Gastrocnemius medialis (tissue), 4 donors: ENCODE measurements at regions not wholly inside any gene's neighbourhood (a gene's known extent, or its start where the extent isn't known, plus 50 kb on each side); places are given as distances from the start of the nearest gene placed in this dataset.

Experiments used
- ATAC-seq, 2 donors: fragments of 150-250 bp; one replicate each; pipeline ENCODE4 v1.9.1; 2016
- DNase-seq, 2 donors: peaks; one replicate each; pipeline ENCODE4 v3.0.0-alpha.2; 2019
- H3K27ac ChIP-seq, 4 donors: fragments of 200-600 bp; sonication (generic); 1 replicate in 1 of 4; 2 replicates in 3 of 4; pipeline ENCODE4 v1.5.1; 2016 to 2018; ENCODE audit warnings: mild to moderate bottlenecking in 2 of 4, moderate library complexity in 1 of 4
- H3K27me3 ChIP-seq, 3 donors: fragments of 200-600 bp; sonication (generic) in 2 of 3; 1 replicate in 1 of 3; 2 replicates in 2 of 3; pipeline versions ENCODE4 v1.5.1 to v1.6.0; 2016 to 2019; ENCODE audit warnings: mild to moderate bottlenecking in 1 of 3, moderate library complexity in 1 of 3
- H3K36me3 ChIP-seq, 2 donors: fragments of 200-600 bp; sonication (generic) in 1 of 2; one replicate each; pipeline ENCODE4 v1.5.1; 2017 to 2018
- H3K4me1 ChIP-seq, 2 donors: fragments of 200-600 bp; sonication (generic) in 1 of 2; one replicate each; pipeline ENCODE4 v1.5.1; 2016 to 2017; ENCODE audit warnings: mild to moderate bottlenecking in 2 of 2
- H3K4me3 ChIP-seq, 4 donors: fragments of 200-600 bp; sonication (generic) in 3 of 4; 1 replicate in 1 of 4; 2 replicates in 3 of 4; pipeline ENCODE4 v1.5.1; 2016 to 2019; ENCODE audit warnings: mild to moderate bottlenecking in 2 of 4
- H3K9me3 ChIP-seq, 3 donors: fragments of 200-600 bp; sonication (generic) in 2 of 3; 1 replicate in 1 of 3; 2 replicates in 2 of 3; pipeline ENCODE4 v1.5.1; 2016 to 2019
- POLR2A ChIP-seq, 2 donors: fragments of 450-650 bp; IDR thresholded peaks; one replicate each; pipeline ENCODE4 v1.6.1; 2017; ENCODE audit warnings: antibody characterized with exemption in 2 of 2, mild to moderate bottlenecking in 2 of 2, moderate library complexity in 2 of 2
- in situ Hi-C, 4 donors: fragments of 200-750 bp; cut with MboI; loops; one replicate each; pipeline versions ENCODE4 v1.15.0 to v1.8.0; 2017; ENCODE audit warnings: low sequenced_read_pairs in 4 of 4
- intact Hi-C: fragments of 100-400 bp; cut with DNase I; formaldehyde crosslinking; loops from one replicate; pipeline ENCODE4 v1.15.1; 2023; ENCODE audit warnings: low total_unique reads
- TF ChIP-seq, protein P1 (sequence below), 5 experiments: fragments of 450-650 bp in 3 of 5; fragments of 200-600 bp in 2 of 5; sonication (generic) in 2 of 5; IDR thresholded peaks in 4 of 5; conservative IDR thresholded peaks in 1 of 5; 1 replicate in 4 of 5; 2 replicates in 1 of 5; pipeline ENCODE4 v1.5.1; 2016 to 2019; ENCODE audit warnings: antibody characterized with exemption in 5 of 5, mild to moderate bottlenecking in 3 of 5, moderate library complexity in 3 of 5

DNA sequence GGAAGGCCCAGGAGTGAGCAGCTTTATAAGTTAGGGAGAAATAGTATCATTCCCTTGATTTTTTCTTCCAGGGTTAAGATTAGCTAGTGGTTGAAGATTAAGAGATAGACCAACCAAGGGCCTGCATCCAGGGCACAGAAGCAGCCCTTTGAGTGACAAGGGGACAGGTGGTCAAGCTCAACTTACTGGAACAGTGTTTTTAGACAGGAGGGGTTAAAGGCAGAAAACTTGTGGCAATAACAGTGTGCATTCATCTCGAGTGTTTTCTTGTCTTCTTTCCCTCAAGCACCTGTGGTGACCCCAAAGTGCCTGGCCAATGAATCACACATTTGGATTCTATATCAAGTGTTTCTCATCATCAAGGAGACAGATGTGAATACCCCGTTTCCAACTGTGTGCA, 267.5 kb downstream of the PDCD6IP start:
- intact Hi-C loops = no loop called here
- DNase-seq (no peak), ATAC-seq (no peak)
- H3K36me3 ChIP-seq = no peaks in the 10 kb centered on the region
- TF ChIP-seq POLR2A (IDR thresholded peaks at IDR 0.05) = no peak
- TF ChIP-seq, protein P1, sequence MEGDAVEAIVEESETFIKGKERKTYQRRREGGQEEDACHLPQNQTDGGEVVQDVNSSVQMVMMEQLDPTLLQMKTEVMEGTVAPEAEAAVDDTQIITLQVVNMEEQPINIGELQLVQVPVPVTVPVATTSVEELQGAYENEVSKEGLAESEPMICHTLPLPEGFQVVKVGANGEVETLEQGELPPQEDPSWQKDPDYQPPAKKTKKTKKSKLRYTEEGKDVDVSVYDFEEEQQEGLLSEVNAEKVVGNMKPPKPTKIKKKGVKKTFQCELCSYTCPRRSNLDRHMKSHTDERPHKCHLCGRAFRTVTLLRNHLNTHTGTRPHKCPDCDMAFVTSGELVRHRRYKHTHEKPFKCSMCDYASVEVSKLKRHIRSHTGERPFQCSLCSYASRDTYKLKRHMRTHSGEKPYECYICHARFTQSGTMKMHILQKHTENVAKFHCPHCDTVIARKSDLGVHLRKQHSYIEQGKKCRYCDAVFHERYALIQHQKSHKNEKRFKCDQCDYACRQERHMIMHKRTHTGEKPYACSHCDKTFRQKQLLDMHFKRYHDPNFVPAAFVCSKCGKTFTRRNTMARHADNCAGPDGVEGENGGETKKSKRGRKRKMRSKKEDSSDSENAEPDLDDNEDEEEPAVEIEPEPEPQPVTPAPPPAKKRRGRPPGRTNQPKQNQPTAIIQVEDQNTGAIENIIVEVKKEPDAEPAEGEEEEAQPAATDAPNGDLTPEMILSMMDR (IDR thresholded peaks at IDR 0.05 in 4 of 5, conservative IDR thresholded peaks at IDR 0.05 in 1 of 5) = no peak
- H3K9me3 ChIP-seq = peaks cover 0 to 8% (median 0%) of the 10 kb centered on the region in 3 donors
- in situ Hi-C loops = no loop called here
- no peaks in the 10 kb centered on the region for H3K4me1 ChIP-seq
- H3K27ac ChIP-seq = no peak overlapping the region
- H3K4me3 ChIP-seq = no peak overlapping the region
- no peaks in the 10 kb centered on the region for H3K27me3 ChIP-seq

DNA sequence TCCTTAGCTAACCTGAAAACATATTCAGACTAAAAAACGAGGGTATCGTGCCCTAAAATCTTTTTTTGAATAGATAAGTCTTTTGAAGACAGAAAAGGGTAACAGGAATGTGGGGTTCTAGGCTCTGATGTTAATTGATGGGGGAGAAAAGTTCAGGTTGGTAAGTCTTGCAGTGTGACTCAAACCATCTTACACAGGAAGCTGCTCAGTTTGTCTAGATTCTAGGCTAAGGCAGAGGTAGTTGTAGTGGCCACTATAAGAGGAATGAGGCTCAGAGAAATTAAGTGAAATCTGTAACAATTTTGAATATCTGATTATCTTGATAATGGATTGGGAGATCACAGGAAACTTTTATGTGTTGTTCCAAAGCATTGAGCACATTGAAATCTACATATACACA, 267.9 kb downstream of the PDCD6IP start:
- Histone ChIP-seq H3K4me3 (no peak overlapping the region), H3K9me3 (peaks cover 0 to 4% (median 0%) of the 10 kb centered on the region in 3 donors), H3K27me3 (no peaks in the 10 kb centered on the region), H3K27ac (no peak overlapping the region), H3K4me1 (no peaks in the 10 kb centered on the region), H3K36me3 (no peaks in the 10 kb centered on the region)
- no peak for TF ChIP-seq POLR2A (IDR thresholded peaks at IDR 0.05)
- TF ChIP-seq, protein P1 (IDR thresholded peaks at IDR 0.05 in 4 of 5, conservative IDR thresholded peaks at IDR 0.05 in 1 of 5) = no peak
- intact Hi-C loops (no loop called here), in situ Hi-C loops (no loop called here)
- ATAC-seq (no peak), DNase-seq (no peak)

DNA sequence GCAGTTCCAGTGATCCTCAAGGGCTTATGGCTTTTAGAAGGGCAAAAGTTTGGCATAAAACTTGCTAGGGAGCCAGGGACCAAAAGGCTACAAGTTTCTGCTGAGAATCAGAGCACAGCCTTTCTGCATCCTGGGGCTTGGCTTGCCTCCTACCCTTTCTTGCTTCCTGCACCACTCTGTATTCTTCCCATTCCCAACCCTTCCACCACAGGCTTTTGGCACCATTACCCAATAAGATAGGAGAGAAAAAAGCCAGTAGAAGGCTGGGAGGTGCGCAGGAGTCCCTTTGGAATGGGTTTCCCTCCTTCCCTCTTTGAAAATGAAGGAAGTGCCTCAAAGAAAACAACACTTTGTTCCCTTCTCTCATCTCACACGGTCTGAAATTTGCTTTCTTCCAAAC, 268.6 kb downstream of the PDCD6IP start:
- H3K36me3 ChIP-seq = no peaks in the 10 kb centered on the region
- no peaks in the 10 kb centered on the region for H3K9me3 ChIP-seq
- no peak overlapping the region for H3K27ac ChIP-seq
- no peak for DNase-seq
- no peaks in the 10 kb centered on the region for H3K27me3 ChIP-seq
- H3K4me3 ChIP-seq = no peak overlapping the region
- ATAC-seq = no peak
- TF ChIP-seq, protein P1 (IDR thresholded peaks at IDR 0.05 in 4 of 5, conservative IDR thresholded peaks at IDR 0.05 in 1 of 5) = no peak
- TF ChIP-seq POLR2A (IDR thresholded peaks at IDR 0.05) = no peak
- in situ Hi-C loops = no loop called here
- no peaks in the 10 kb centered on the region for H3K4me1 ChIP-seq
- intact Hi-C loops = no loop called here

DNA sequence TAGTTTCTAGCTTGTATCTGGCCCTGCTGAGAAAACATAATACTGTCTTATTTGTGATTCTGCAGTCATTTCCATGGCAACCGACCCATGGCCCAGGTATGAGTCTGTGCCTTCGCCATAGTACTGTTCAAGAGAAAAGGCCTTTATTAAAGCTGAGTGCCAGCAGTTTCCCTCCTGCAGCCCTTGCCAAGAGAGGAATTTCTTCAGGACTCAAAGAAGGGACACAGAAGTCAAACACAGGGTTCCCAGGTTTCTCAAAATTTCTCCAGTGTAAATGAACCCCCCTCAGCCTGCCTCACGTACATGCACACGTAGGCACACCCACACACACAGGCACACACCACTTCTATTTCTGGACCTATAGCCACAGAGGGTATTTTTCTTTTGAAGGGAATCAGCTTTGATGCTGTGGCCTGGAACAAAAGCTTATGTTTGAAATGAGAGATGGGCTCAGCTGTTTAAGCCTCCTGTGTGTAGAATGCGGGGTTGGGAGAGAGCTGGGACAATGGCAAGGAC, 269.2 kb downstream of the PDCD6IP start:
- intact Hi-C loops = no loop called here
- no peak overlapping the region for H3K27ac ChIP-seq
- H3K4me3 ChIP-seq = no peak overlapping the region
- ATAC-seq (no peak), DNase-seq (no peak)
- no peaks in the 10 kb centered on the region for H3K4me1 ChIP-seq
- no peak for TF ChIP-seq POLR2A (IDR thresholded peaks at IDR 0.05)
- TF ChIP-seq, protein P1 (IDR thresholded peaks at IDR 0.05 in 4 of 5, conservative IDR thresholded peaks at IDR 0.05 in 1 of 5) = no peak
- no peaks in the 10 kb centered on the region for H3K36me3 ChIP-seq
- no peaks in the 10 kb centered on the region for H3K9me3 ChIP-seq
- in situ Hi-C loops = no loop called here
- no peaks in the 10 kb centered on the region for H3K27me3 ChIP-seq

DNA sequence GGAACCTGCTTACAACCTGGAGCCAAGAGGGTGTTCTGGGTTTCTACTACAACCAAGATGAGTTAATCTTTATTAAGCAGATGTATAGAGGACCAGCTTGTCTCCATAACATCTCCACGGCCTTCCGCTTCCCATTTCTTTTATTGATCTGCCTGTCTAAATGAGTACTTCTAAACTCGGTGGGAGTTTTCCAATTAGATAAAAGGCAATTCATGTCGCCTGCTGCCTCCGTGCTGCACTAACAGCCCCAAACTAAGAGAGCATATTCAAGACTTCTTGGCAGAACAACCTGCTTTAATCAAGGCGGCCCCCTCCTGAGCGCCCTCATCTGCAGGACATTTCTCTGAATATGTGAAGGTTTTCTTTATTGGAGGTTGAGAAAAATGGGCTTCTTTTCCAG, 270.1 kb downstream of the PDCD6IP start:
- intact Hi-C loops (no loop called here), in situ Hi-C loops (no loop called here)
- ATAC-seq = no peak
- no peak for TF ChIP-seq POLR2A (IDR thresholded peaks at IDR 0.05)
- TF ChIP-seq, protein P1 (IDR thresholded peaks at IDR 0.05 in 4 of 5, conservative IDR thresholded peaks at IDR 0.05 in 1 of 5) = no peak
- H3K9me3 ChIP-seq = no peaks in the 10 kb centered on the region
- H3K4me3 ChIP-seq = no peak overlapping the region
- H3K27me3 ChIP-seq = no peaks in the 10 kb centered on the region
- H3K4me1 ChIP-seq = no peaks in the 10 kb centered on the region
- no peaks in the 10 kb centered on the region for H3K36me3 ChIP-seq
- no peak for DNase-seq
- H3K27ac ChIP-seq = no peak overlapping the region
